ENCODE measurements at regions not wholly inside any gene's neighbourhood (a gene's known extent, or its start where the extent isn't known, plus 50 kb on each side); places are given as distances from the start of the nearest gene placed in this dataset.

DNA sequence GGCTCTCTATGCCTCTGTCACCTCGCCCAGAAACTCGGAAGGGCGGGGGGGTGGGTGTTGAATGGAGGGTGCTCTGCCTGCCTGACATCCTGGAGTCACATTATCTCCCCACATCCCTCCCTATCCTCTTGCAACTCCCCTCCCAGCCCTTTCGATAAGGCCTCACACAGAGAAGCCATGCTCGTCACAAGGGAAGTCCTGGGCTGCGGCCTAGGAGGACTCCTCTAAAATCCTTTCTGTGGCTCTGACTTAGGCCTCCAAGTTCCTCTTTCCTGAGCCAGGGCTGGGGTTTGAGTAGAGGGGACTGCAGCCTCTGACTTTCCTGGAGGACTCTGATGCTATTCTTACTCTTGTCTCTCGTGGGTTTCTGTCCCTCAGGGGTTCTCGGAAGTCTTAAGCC is 75.0 kb upstream of the PKDCC start:
- no peak overlapping the region for H3K4me3 ChIP-seq (ENCODE audit: control insufficient read depth, low read depth, low read length)
- TF ChIP-seq, protein P1, sequence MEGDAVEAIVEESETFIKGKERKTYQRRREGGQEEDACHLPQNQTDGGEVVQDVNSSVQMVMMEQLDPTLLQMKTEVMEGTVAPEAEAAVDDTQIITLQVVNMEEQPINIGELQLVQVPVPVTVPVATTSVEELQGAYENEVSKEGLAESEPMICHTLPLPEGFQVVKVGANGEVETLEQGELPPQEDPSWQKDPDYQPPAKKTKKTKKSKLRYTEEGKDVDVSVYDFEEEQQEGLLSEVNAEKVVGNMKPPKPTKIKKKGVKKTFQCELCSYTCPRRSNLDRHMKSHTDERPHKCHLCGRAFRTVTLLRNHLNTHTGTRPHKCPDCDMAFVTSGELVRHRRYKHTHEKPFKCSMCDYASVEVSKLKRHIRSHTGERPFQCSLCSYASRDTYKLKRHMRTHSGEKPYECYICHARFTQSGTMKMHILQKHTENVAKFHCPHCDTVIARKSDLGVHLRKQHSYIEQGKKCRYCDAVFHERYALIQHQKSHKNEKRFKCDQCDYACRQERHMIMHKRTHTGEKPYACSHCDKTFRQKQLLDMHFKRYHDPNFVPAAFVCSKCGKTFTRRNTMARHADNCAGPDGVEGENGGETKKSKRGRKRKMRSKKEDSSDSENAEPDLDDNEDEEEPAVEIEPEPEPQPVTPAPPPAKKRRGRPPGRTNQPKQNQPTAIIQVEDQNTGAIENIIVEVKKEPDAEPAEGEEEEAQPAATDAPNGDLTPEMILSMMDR (conservative IDR thresholded peaks at IDR 0.05; ENCODE audit: control insufficient read depth, insufficient read depth, low read depth, low read length) = no peak
- DNase-seq (ENCODE audit: low read depth) = no peak

GRCh38 chr2:41973871-41974270 is 74.0 kb upstream of the PKDCC start:
- TF ChIP-seq, protein P1 (conservative IDR thresholded peaks at IDR 0.05; ENCODE audit: control insufficient read depth, insufficient read depth, low read depth, low read length) = no peak
- no peak for DNase-seq (ENCODE audit: low read depth)
- no peak overlapping the region for H3K4me3 ChIP-seq (ENCODE audit: control insufficient read depth, low read depth, low read length)

DNA sequence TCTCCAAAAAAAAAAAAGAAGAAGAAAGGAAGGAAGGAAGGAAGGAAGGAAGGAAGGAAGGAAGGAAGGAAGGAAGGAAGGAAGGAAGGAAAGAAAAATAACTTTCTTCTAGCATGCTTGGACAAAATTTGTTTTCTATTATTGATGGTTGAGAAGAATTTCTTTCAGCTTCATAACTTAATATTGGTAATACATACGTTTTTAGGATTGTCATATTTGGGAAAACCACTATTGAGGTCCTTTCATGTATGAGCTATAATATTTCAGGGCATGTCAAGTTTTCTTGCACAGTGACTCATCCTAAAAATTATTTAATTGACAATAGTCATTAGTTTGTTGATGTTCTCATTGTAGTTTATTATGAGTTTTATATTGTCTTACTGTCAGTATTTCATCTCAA is 66.4 kb upstream of the PKDCC start:
- TF ChIP-seq, protein P1 (conservative IDR thresholded peaks at IDR 0.05; ENCODE audit: control insufficient read depth, insufficient read depth, low read depth, low read length) = no peak
- no peak for DNase-seq (ENCODE audit: low read depth)
- H3K4me3 ChIP-seq (ENCODE audit: control insufficient read depth, low read depth, low read length) = no peak overlapping the region

GRCh38 chr2:41985573-41986095 is 62.2 kb upstream of the PKDCC start:
- no peak for DNase-seq (ENCODE audit: low read depth)
- TF ChIP-seq, protein P1 (conservative IDR thresholded peaks at IDR 0.05; ENCODE audit: control insufficient read depth, insufficient read depth, low read depth, low read length) = no peak
- no peak overlapping the region for H3K4me3 ChIP-seq (ENCODE audit: control insufficient read depth, low read depth, low read length)

DNA sequence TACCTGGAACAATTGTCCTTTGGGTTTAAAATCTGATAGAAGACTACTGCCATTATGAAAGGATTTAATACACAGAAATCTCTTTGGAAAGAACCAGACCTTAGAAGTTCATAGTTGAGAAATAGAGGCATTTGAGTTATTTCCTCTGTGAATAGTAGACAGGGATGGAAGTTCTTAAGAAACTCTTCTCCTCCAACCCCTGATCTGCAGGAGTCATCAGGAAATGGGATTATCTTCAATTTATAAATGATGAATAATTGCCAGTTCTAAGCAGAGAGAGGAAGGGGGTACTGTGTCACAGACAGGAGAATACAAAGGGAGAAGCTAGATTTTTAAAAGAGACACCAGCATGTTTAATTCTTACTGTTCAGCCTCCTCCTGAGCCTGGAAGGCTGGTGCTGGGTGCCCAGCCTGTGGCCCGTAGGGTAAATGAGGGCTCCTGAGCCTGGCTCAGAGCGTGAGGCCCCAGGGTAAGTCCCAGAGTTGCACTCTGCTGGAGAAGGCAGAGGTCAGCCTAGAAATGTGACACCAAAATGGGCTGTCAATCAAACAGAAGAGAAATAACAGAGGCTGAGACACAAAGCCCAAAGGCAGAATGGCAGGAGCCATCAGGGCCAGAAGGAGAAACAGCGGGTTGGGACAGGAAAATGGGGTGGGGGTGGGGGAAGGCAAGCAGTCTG is 58.2 kb upstream of the PKDCC start:
- no peak for DNase-seq (ENCODE audit: low read depth)
- TF ChIP-seq, protein P1 (conservative IDR thresholded peaks at IDR 0.05; ENCODE audit: control insufficient read depth, insufficient read depth, low read depth, low read length) = no peak
- no peak overlapping the region for H3K4me3 ChIP-seq (ENCODE audit: control insufficient read depth, low read depth, low read length)

- no peak overlapping the region for H3K4me3 ChIP-seq (ENCODE audit: control insufficient read depth, low read depth, low read length)
- TF ChIP-seq, protein P1 (conservative IDR thresholded peaks at IDR 0.05; ENCODE audit: control insufficient read depth, insufficient read depth, low read depth, low read length) = no peak
- no peak for DNase-seq (ENCODE audit: low read depth)
These were observed 57.6 kb upstream of the PKDCC start for GRCh38 chr2:41990245-41990644.

All from fibroblast of mammary gland (primary cell).